HCT116 (cell line): ENCODE measurements at regions not wholly inside any gene's neighbourhood (a gene's known extent, or its start where the extent isn't known, plus 50 kb on each side); places are given as distances from the start of the nearest gene placed in this dataset.

ENCODE experiments used
- CTCF ChIP-seq, 3 experiments: fragments of 200-600 bp in 1 of 3; sonication (generic) in 1 of 3; IDR thresholded peaks in 2 of 3; conservative IDR thresholded peaks in 1 of 3; 2 replicates each; pipeline ENCODE4 v1.5.1; 2012 to 2017; ENCODE audit warnings: low read depth in 2 of 3, low read length in 2 of 3, antibody characterized with exemption in 1 of 3, borderline replicate concordance in 1 of 3, control low read depth in 1 of 3, mild to moderate bottlenecking in 1 of 3, mixed read lengths in 1 of 3, mixed run types in 1 of 3, moderate library complexity in 1 of 3; ENCODE audit not compliant: insufficient read depth in 1 of 3
- POLR2A ChIP-seq: IDR thresholded peaks from 2 replicates; pipeline ENCODE4 v1.7.0; 2011; ENCODE audit warnings: borderline replicate concordance; ENCODE audit not compliant: insufficient read depth, insufficient read length; ENCODE audit errors: extremely low read depth

GRCh38 chr16:51010817-51011216 is 140.3 kb downstream of the SALL1 start:
- TF ChIP-seq POLR2A (no peak), CTCF (IDR thresholded peaks at IDR 0.05 in 2 of 3, conservative IDR thresholded peaks at IDR 0.05 in 1 of 3; ENCODE audit: borderline replicate concordance in 1 of 3, insufficient read depth in 1 of 3, low read depth in 2 of 3, low read length in 2 of 3) (no peak)
